GM19025 (cell line): ENCODE measurements at regions not wholly inside any gene's neighbourhood (a gene's known extent, or its start where the extent isn't known, plus 50 kb on each side); places are given as distances from the start of the nearest gene placed in this dataset.
A peak's percentile ranks its signal among the peaks of the same experiment; 100 is the strongest.

Source experiments
- ATAC-seq: cut with Tn5 transposase; IDR thresholded peaks from one replicate; pipeline ENCODE4 v1.9.1; 2021; ENCODE audit warnings: mild to moderate bottlenecking, low read depth, moderate library complexity; ENCODE audit not compliant: unreplicated experiment

- no peak for ATAC-seq
These were observed 208.1 kb downstream of the ARHGAP12 start for GRCh38 chr10:31720546-31720945.

- no peak for ATAC-seq
These were observed 219.2 kb downstream of the ARHGAP12 start for GRCh38 chr10:31709476-31709875.

GRCh38 chr10:31709028-31709427 lies 219.6 kb downstream of the ARHGAP12 start:
- ATAC-seq: no peak

DNA sequence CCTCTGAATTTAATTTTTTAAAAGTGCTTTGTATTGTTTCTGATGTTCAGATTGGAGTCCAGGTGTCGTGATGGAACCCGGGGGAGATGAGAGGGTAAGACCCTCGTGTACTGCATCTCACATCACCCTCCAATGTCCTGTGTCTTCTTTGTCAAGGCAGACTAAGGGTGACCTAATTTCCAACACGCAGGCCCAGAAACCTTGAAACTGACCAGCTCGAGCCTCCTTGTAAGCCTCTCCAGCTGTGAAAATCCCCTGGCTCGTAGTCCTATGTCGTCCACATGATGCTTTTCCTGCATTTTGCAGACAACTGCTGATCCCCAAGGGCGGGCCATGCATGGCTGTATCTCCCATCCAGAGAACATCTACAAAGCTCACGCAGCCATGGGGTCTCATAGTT lies 220.2 kb downstream of the ARHGAP12 start:
- no peak for ATAC-seq

GRCh38 chr10:31708046-31708445 lies 220.6 kb downstream of the ARHGAP12 start:
- ATAC-seq: no peak

DNA sequence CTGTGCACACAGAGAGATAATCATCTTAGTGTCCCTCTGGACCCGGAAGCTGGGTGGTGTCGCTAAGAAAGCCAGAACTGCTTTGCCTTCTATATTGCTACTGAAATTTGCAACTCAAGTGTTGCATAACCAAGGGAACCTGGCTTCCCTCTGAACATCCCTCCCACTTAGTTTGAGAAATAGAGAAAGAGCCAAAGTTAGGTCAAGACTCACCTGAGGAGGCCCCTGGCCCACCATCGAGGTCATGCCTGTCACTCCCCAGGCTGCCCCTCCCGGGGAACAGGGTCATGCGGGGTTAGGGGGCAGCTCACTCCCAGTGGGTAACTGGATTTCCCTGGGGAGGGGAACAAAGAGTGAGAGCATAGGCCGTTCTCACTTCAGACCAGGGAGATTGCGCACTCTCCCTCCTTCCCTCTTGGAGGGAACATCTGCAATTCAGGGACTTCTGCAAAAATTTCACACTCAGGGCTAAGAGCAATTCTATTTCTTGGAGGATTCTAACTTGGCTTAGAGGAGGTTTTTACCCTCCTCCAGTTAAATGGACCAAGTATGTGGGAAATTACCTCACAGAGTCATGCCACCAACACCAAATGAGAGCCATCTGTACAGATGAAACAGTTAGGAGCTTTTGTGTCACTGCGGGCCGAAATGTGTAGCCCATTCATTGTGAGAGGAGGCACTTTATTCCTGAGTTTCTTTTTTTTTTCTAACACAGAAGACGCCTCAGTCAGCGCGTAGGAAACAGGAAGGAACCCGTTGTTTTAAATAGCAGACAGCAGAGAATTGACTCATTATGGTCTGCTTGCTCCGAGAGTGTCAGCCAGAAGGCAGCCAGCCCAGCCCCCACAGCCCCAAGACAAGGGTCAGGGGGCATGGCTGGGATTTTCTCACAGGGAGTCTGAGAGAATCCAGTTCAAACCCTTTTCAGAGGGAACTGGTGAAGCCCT lies 221.3 kb downstream of the ARHGAP12 start:
- peak; percentile 77 for ATAC-seq

DNA sequence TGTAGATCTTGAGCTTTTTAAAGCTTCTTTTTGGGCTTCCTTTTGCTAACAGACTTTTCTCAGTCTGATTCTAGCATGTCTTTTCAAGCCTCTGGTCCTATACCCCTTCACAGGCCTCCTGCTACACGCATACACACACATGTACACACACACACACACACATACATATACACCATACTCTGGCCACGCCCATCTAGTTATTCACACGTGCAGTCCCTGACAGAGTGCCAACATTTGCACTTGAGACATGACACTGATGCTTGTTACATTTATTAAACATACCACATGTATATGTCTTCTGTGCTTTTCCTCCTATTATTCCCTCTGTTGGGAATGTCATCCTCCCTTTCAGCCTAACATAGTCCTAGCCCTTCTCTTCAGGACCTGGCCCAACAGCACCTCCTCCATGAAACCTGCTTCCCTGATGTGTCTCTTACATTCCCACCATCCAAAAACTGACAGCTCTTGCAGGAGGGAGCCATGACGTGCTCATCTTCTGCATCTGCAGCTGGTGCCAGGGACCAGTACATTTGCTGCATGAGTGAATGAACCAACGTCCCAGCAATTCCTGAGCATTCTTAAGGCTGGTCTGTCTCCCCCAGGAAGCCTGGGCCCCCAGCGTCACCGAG lies 222.1 kb downstream of the ARHGAP12 start:
- no peak for ATAC-seq

DNA sequence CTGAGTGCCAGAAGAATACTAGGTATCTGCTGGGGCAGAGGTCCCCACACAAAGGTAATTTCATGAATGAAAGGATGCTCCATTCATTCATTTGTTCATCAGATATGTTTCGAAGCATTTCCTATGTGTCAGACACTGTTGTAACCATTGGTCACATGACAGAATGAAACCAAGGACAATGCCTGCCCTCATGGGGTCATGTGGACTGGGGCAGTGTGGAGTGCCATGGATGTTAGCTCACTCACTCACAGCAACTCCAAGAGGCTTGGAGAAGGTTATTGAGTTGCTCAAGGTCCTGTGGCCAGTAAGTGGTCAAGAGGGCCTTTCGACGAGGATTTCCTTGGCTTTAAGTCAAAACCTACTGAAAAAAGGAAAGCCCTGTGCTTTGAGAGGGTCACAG lies 223.5 kb downstream of the ARHGAP12 start:
- ATAC-seq: no peak

DNA sequence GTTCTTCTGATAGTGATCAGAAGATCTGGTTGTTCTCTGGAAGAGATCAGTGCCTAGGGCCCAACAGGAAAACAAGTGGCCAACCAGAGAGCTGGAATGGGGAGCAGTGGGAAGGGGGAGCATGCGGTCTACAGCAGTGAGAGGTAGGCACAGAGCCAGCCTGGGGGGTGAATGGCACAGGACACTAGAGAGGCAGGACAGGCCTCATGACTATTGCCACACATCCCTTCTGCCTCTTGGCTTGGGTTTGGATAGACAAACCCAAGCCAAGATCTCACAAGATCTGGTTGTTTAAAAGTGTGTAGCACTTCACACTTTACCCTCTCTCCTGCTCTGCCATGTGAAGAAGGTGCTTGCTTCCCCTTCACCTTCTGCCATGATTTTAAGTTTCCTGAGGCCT lies 224.4 kb downstream of the ARHGAP12 start:
- ATAC-seq: no peak

DNA sequence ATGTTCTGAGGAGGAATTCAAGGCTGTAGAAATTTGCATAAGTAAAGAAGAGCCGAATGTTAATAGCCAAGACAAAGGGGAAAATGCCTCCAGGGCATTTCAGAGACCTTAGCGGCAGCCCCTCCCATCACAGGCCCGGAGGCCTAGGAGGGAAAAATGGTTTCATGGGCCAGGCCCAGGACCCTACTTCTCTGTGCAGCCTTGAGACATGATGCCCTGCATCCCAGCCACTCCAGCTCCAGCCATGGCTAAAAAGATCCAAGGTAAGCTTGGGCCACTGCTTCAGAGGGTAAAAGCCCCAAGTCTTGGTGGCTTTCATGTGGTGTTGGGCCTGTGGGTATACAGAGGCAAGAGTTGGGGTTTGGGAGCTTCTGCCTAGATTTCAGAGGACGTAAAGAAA lies 225.7 kb downstream of the ARHGAP12 start:
- no peak for ATAC-seq

DNA sequence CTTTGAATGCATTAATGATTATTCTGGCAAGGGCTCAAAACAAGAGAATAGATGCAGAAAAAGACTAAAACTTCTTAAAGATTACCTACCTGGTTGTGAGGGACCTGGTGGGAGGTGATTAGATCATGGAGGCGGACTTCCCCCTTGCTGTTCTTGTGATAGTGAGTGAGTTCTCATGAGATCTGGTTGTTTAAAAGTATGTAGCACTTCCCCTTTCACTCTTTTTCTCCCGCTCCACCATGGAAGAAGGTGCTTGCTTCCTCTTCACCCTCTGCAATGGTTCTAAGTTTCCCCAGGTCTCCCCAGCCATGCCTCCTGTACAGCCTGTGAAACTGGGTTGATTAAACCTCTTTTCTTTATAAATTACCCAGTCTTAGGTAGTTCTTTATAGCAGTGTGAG lies 226.6 kb downstream of the ARHGAP12 start:
- ATAC-seq: no peak

GRCh38 chr10:31701546-31701945 lies 227.1 kb downstream of the ARHGAP12 start:
- no peak for ATAC-seq

GRCh38 chr10:31700181-31700611 lies 228.4 kb downstream of the ARHGAP12 start:
- no peak for ATAC-seq

DNA sequence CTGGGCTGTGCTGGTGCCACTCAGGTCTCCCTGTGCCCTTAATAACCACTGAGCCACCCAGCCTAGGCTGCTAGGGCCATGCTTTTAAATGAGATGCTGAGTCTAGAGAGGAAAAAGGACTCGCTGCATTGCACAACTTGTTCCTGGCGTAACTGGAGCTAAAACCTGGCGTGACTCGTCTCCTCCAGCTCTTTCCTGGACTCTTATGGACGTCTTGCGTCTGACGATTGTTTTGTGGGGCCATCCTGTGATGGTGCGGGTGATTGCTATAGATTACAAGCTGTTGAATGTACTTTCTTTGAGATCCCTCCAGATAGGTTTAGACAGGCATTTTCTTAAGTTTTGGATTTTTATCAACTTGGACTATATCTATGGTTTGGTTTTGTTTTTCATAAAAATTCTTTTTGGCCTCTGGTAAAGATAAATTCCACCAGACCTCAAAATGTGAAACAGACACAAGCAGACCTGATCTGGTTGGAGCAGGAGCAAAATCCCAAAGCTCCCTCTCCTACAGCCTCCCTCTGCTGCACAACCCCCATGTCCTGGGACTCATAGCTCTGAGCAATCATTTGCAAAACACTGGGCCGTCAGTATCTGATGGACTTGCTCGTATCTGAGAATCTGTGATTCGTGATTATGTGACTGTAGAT lies 230.3 kb downstream of the ARHGAP12 start:
- ATAC-seq: no peak

DNA sequence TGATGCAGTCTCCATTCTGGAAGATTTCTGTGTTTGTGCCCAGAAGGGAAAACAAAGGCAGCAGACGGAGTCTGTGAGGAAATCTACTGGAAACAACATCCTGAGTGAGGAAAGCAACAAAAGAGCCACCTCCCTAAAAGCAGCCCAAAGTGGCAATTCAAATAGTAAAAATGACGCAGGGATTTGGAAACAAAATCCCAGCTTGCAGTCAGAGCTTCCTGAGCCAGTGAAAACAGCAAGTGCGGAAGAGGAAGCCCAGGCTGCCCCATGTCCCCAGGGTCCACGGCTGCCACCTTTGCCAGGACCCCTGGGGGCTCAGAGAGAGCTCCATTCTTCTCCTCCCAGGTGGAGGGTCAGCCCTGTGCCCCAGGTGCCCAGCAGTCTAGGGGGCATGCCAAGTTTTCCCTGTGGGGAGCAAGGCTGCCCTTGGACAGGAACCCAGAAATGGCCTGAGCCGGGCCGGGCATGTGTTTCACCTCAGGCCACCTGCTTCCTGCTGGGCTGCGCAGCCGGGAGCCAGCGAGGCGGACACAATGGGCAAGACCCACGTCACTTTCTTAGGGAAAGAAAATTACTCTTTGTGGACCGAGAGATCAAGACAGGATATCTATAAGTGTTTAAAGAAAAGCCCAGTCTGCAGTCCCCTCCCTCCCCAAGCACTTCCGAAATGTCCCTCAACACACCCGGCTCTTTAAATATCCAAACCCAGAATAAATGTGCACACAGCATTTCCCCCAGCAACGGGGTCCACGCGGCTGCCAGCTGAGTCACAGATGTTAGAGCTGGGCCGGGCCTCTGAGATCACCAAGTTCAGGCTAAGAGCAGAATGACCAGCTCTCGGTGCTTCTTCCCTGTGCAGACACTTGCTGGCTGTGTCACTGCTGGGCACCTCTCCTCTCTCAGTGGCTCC lies 231.1 kb downstream of the ARHGAP12 start:
- ATAC-seq: no peak

GRCh38 chr10:31694929-31695837 lies 233.4 kb downstream of the ARHGAP12 start:
- ATAC-seq: no peak

DNA sequence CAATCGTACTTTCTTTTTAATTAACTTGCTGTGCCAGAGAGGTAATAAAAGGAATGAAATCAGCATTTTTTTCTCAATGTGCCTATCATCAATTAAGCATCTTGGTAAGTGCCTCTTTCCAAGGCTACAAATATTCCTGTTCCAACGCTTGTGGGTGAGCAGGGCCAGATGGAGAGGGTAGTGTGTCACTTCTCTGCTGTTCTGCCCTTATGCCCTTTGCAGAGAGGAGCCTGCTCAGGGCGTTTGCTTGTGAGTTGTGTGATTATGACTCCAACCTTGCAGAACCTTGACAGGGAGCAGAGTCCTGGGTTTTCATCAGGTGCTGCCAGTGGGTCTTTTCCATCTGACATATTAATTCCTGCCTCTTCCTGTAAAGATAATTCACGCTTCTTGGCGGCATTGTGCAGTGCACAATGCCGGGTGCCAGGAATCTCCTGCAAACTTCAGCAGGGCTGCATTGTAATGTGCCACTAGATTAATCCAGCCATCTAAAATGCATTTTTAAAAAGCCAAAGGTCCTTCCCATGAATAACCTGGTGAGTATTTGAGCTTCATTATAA lies 234.4 kb downstream of the ARHGAP12 start:
- no peak for ATAC-seq

DNA sequence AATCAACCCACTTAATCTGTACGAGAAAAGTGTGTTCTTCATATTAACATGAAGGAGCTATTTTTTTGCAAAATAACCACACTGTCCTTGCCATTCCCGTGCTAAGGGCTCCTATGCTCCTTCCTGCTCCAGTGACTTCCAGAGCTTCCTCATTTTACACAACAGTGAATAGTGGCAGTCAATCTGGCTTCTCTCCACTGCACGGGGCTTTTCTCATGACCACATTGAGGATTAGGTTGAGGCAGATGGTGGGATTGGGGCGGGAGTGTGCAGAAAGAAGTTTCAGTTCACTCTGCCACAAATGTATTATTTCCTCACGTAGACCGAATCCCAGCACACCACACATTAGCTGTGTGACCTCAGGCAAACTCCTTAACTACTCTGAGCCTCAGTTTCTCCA lies 235.1 kb downstream of the ARHGAP12 start:
- no peak for ATAC-seq

- ATAC-seq: no peak
These were observed 239.4 kb downstream of the ARHGAP12 start for GRCh38 chr10:31689233-31689632.
